ENCODE measurements at regions not wholly inside any gene's neighbourhood (a gene's known extent, or its start where the extent isn't known, plus 50 kb on each side); places are given as distances from the start of the nearest gene placed in this dataset.
A peak's percentile ranks its signal among the peaks of the same experiment; 100 is the strongest.

DNA sequence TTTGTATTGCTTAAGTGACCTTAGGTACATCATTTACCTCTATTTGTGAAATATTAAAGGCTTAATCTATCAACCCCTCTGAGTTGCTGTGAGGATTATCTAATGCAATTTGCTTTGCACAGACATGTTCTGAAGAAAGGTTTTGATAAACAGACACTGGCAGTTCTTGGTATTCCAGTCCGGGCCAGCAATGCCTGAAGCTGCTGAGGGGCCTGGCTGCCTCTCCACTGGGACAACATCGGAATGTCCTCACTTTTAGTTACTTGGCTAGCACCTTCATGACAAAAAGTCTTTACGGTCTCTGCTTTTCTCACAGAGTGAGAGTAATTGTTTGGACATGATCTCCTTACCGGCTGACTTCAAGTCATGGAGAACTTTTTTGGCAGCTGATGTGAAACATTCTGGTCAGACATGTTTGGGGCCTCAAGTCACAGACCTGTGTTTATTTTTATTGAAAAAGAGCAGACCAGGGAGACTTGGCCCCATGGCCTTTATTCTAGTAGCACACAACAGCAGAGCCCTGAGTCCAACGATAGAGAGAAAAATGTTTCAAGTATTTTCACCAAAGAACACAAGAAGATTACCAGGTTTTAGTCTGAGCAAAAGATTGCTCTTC, 1112.3 kb upstream of the FANCL start:
- no peak overlapping the region for H3K4me2 ChIP-seq (ENCODE audit: low read depth, low read length)
- no peaks in the 10 kb centered on the region for H3K4me1 ChIP-seq (ENCODE audit: low read length)
- H3K27ac ChIP-seq (ENCODE audit: low read length): no peak overlapping the region
- H3K36me3 ChIP-seq (replicated peaks; ENCODE audit: insufficient read depth, low read length): no peaks in the 10 kb centered on the region
- no peak overlapping the region for H3K9ac ChIP-seq (ENCODE audit: low read length)
- TF ChIP-seq, protein P1, sequence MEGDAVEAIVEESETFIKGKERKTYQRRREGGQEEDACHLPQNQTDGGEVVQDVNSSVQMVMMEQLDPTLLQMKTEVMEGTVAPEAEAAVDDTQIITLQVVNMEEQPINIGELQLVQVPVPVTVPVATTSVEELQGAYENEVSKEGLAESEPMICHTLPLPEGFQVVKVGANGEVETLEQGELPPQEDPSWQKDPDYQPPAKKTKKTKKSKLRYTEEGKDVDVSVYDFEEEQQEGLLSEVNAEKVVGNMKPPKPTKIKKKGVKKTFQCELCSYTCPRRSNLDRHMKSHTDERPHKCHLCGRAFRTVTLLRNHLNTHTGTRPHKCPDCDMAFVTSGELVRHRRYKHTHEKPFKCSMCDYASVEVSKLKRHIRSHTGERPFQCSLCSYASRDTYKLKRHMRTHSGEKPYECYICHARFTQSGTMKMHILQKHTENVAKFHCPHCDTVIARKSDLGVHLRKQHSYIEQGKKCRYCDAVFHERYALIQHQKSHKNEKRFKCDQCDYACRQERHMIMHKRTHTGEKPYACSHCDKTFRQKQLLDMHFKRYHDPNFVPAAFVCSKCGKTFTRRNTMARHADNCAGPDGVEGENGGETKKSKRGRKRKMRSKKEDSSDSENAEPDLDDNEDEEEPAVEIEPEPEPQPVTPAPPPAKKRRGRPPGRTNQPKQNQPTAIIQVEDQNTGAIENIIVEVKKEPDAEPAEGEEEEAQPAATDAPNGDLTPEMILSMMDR (IDR thresholded peaks at IDR 0.05; ENCODE audit: low read length): no peak
- TF ChIP-seq EZH2 (optimal IDR thresholded peaks at IDR 0.05; ENCODE audit: low read depth, low read length): no peak
- TF ChIP-seq EZH2phosphoT487 (IDR thresholded peaks at IDR 0.05; ENCODE audit: low read length): no peak
- H3F3A ChIP-seq (ENCODE audit: insufficient read depth, low read length): no peaks in the 10 kb centered on the region
- no peaks in the 10 kb centered on the region for H3K9me2 ChIP-seq (replicated peaks; ENCODE audit: insufficient read depth, low read length)
- no peaks in the 10 kb centered on the region for H4K20me1 ChIP-seq (ENCODE audit: insufficient read depth, low read length)
- no peaks in the 10 kb centered on the region for H3K9me3 ChIP-seq (replicated peaks; ENCODE audit: insufficient read depth, low read length)
- no peak for DNase-seq
- no peak overlapping the region for H3K4me3 ChIP-seq (ENCODE audit: low read length)
- H2AFZ ChIP-seq (ENCODE audit: low read length): no peak overlapping the region
- no peaks in the 10 kb centered on the region for H3K27me3 ChIP-seq (replicated peaks; ENCODE audit: insufficient read depth, low read length)
- H3K79me2 ChIP-seq (ENCODE audit: low read length): no peaks in the 10 kb centered on the region

DNA sequence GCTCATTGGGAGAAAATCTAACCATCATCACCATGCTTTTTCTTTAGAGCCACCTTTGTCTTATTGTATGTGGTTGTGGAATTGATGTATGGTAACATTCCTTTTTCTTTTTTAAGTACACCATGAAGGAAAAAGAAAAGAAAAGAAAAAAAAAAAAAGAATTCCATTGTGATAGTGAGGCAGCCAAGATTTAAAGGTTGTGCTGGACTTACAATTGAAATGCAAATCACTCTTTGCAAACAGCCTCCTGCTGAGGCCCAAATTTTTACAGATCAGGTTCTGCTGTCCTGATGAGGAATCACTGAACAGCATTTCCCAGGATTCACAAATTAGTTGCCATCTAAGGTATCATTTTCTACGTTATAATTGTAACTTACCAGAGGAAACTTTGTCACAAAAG, 1101.0 kb upstream of the FANCL start:
- Histone ChIP-seq H3K27me3 (replicated peaks; ENCODE audit: insufficient read depth, low read length) (no peaks in the 10 kb centered on the region), H2AFZ (ENCODE audit: low read length) (no peak overlapping the region), H3K9me3 (replicated peaks; ENCODE audit: insufficient read depth, low read length) (no peaks in the 10 kb centered on the region), H3K79me2 (ENCODE audit: low read length) (no peaks in the 10 kb centered on the region), H3K27ac (ENCODE audit: low read length) (no peak overlapping the region), H4K20me1 (ENCODE audit: insufficient read depth, low read length) (no peaks in the 10 kb centered on the region), H3K9ac (ENCODE audit: low read length) (no peak overlapping the region), H3K4me1 (ENCODE audit: low read length) (peaks cover 28% of the 10 kb centered on the region), H3K9me2 (replicated peaks; ENCODE audit: insufficient read depth, low read length) (no peaks in the 10 kb centered on the region), H3K4me2 (ENCODE audit: low read depth, low read length) (no peak overlapping the region), H3F3A (ENCODE audit: insufficient read depth, low read length) (peaks cover 11% of the 10 kb centered on the region; the same call in 1 of the 2 replicates), H3K36me3 (replicated peaks; ENCODE audit: insufficient read depth, low read length) (no peaks in the 10 kb centered on the region), H3K4me3 (ENCODE audit: low read length) (no peak overlapping the region)
- TF ChIP-seq, protein P1 (IDR thresholded peaks at IDR 0.05; ENCODE audit: low read length): no peak
- TF ChIP-seq EZH2 (optimal IDR thresholded peaks at IDR 0.05; ENCODE audit: low read depth, low read length) (no peak), EZH2phosphoT487 (IDR thresholded peaks at IDR 0.05; ENCODE audit: low read length) (no peak)
- no peak for DNase-seq

DNA sequence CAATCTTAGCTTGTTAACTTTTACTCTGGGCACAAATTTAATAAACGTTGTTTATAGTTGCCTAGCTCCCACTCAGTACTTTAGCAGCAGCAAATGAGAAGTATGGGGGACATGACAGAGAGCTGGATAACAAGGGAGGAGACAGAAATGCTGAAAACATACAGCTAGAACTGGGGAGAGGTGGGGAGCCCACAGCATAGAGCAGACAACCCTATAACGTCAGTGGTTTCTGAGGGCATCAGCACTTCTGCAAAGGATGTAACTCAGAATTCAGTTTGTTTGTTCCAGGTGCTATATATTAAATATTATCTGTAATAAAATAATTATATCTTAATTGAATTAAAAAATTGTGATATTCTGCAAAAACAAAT, 1098.7 kb upstream of the FANCL start:
- Histone ChIP-seq H3K4me1 (ENCODE audit: low read length) (peaks cover 28% of the 10 kb centered on the region), H3K36me3 (replicated peaks; ENCODE audit: insufficient read depth, low read length) (no peaks in the 10 kb centered on the region), H3K9me3 (replicated peaks; ENCODE audit: insufficient read depth, low read length) (no peaks in the 10 kb centered on the region), H3K79me2 (ENCODE audit: low read length) (no peaks in the 10 kb centered on the region), H3K9me2 (replicated peaks; ENCODE audit: insufficient read depth, low read length) (no peaks in the 10 kb centered on the region), H3F3A (ENCODE audit: insufficient read depth, low read length) (peaks cover 11% of the 10 kb centered on the region; the same call in 1 of the 2 replicates), H3K27ac (ENCODE audit: low read length) (peak overlapping the region; percentile 66), H3K27me3 (replicated peaks; ENCODE audit: insufficient read depth, low read length) (no peaks in the 10 kb centered on the region), H4K20me1 (ENCODE audit: insufficient read depth, low read length) (no peaks in the 10 kb centered on the region), H3K4me2 (ENCODE audit: low read depth, low read length) (peak overlapping the region; percentile 44), H3K4me3 (ENCODE audit: low read length) (peak overlapping the region; percentile 42), H2AFZ (ENCODE audit: low read length) (peak overlapping the region; percentile 20), H3K9ac (ENCODE audit: low read length) (peak overlapping the region; percentile 8; the same call in 1 of the 2 replicates)
- DNase-seq: peak; percentile 59
- TF ChIP-seq EZH2 (optimal IDR thresholded peaks at IDR 0.05; ENCODE audit: low read depth, low read length): no peak
- TF ChIP-seq EZH2phosphoT487 (IDR thresholded peaks at IDR 0.05; ENCODE audit: low read length): no peak
- TF ChIP-seq, protein P1 (IDR thresholded peaks at IDR 0.05; ENCODE audit: low read length): no peak

Measured in MM.1S (cell line).